HL-60 (cell line): ENCODE measurements at regions not wholly inside any gene's neighbourhood (a gene's known extent, or its start where the extent isn't known, plus 50 kb on each side); places are given as distances from the start of the nearest gene placed in this dataset.

Experiments used
- DNase-seq, 2 experiments: peaks; one replicate each; pipeline ENCODE4 v3.0.0-alpha.2; 2010 to 2020; ENCODE audit warnings: low read depth in 1 of 2, low spot score in 1 of 2
- H3K27ac ChIP-seq: fragments of 250-450 bp; sonication (Bioruptor Pico); replicated peaks from 2 replicates; pipeline ENCODE4 v1.5.1; 2020; ENCODE audit warnings: mild to moderate bottlenecking, moderate library complexity
- H3K27me3 ChIP-seq: fragments of 250-450 bp; sonication (Bioruptor Pico); 2 replicates; pipeline ENCODE4 v1.5.1; 2021; ENCODE audit warnings: mild to moderate bottlenecking, moderate library complexity; ENCODE audit not compliant: insufficient read depth, poor library complexity, severe bottlenecking
- H3K4me3 ChIP-seq: replicated peaks from 2 replicates; pipeline ENCODE4 v1.5.1; 2011; ENCODE audit warnings: mild to moderate bottlenecking, control low read depth, low read length; ENCODE audit not compliant: insufficient read depth
- CTCF ChIP-seq: IDR thresholded peaks from one replicate; pipeline ENCODE4 v1.5.1; 2011; ENCODE audit warnings: low read length, control low read depth, inconsistent platforms; ENCODE audit not compliant: insufficient read depth
- GABPA ChIP-seq: IDR thresholded peaks from 2 replicates; pipeline ENCODE4 v1.6.1; 2012; ENCODE audit warnings: low read depth
- POLR2AphosphoS5 ChIP-seq: IDR thresholded peaks from 2 replicates; pipeline ENCODE4 v1.6.1; 2012; ENCODE audit warnings: low read depth
- SPI1 ChIP-seq: IDR thresholded peaks from 2 replicates; pipeline ENCODE4 v1.6.1; 2012; ENCODE audit warnings: low read depth, mild to moderate bottlenecking, borderline replicate concordance
- TF ChIP-seq, protein P1 (sequence below): IDR thresholded peaks from 2 replicates; pipeline ENCODE4 v1.6.1; 2012; ENCODE audit warnings: low read depth; ENCODE audit not compliant: insufficient replicate concordance

DNA sequence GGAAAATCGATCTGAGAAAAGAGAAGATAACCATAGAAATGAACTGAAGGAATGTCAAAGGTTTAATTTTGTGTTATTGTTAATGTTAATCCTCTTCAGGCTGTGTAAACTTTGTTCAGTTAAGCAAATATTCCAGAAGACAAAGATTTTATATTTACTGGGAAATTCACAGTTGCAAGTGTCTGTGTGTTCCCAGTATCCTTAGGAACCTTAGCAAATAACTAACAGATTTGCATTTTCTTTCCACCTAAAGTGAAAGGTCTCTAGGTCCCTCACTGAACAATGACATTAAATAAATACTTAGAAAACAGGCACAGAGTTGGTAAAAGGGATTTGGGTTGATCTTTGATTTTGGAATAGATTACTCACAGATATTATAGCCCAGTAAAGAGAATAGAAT lies 324.7 kb downstream of the C4orf33 start:
- H3K27me3 ChIP-seq: no peaks in the 10 kb centered on the region
- no peak overlapping the region for H3K27ac ChIP-seq
- DNase-seq: no peak
- no peak for TF ChIP-seq GABPA
- TF ChIP-seq POLR2AphosphoS5: no peak
- TF ChIP-seq, protein P1, sequence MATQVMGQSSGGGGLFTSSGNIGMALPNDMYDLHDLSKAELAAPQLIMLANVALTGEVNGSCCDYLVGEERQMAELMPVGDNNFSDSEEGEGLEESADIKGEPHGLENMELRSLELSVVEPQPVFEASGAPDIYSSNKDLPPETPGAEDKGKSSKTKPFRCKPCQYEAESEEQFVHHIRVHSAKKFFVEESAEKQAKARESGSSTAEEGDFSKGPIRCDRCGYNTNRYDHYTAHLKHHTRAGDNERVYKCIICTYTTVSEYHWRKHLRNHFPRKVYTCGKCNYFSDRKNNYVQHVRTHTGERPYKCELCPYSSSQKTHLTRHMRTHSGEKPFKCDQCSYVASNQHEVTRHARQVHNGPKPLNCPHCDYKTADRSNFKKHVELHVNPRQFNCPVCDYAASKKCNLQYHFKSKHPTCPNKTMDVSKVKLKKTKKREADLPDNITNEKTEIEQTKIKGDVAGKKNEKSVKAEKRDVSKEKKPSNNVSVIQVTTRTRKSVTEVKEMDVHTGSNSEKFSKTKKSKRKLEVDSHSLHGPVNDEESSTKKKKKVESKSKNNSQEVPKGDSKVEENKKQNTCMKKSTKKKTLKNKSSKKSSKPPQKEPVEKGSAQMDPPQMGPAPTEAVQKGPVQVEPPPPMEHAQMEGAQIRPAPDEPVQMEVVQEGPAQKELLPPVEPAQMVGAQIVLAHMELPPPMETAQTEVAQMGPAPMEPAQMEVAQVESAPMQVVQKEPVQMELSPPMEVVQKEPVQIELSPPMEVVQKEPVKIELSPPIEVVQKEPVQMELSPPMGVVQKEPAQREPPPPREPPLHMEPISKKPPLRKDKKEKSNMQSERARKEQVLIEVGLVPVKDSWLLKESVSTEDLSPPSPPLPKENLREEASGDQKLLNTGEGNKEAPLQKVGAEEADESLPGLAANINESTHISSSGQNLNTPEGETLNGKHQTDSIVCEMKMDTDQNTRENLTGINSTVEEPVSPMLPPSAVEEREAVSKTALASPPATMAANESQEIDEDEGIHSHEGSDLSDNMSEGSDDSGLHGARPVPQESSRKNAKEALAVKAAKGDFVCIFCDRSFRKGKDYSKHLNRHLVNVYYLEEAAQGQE: no peak
- no peak for TF ChIP-seq SPI1
- TF ChIP-seq CTCF: no peak
- no peak overlapping the region for H3K4me3 ChIP-seq

GRCh38 chr4:129422277-129422676 lies 326.3 kb downstream of the C4orf33 start:
- no peak for DNase-seq
- Histone ChIP-seq H3K27ac (no peak overlapping the region), H3K27me3 (no peaks in the 10 kb centered on the region), H3K4me3 (no peak overlapping the region)
- TF ChIP-seq CTCF (no peak), SPI1 (no peak), POLR2AphosphoS5 (no peak), GABPA (no peak)
- TF ChIP-seq, protein P1: no peak

DNA sequence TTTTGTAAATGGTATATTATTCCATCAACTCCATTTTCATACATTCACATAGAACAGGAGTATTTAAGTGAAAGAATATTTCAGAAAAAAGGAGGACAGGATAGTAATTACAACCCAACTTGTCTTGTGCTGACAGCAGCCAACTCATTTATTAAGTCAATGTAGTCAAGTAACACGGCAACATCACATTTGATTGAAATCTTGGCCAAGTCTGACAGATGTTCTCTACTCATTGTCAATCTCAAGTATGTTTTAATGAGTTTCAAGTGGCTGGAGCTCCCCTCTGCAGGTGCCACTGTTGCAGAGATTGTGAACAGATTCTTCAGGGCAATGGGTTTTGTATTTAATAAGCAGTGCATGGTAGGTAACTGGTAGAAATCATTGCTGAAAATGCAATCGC lies 332.5 kb downstream of the C4orf33 start:
- Histone ChIP-seq H3K27ac (no peak overlapping the region), H3K4me3 (no peak overlapping the region), H3K27me3 (no peaks in the 10 kb centered on the region)
- no peak for DNase-seq
- TF ChIP-seq CTCF (no peak), POLR2AphosphoS5 (no peak), GABPA (no peak), SPI1 (no peak)
- TF ChIP-seq, protein P1: no peak
